PFSK-1 (cell line): ENCODE measurements at regions not wholly inside any gene's neighbourhood (a gene's known extent, or its start where the extent isn't known, plus 50 kb on each side); places are given as distances from the start of the nearest gene placed in this dataset.

ENCODE experiments used
- FOXP2 ChIP-seq: optimal IDR thresholded peaks from 2 replicates; pipeline ENCODE3; 2011; ENCODE audit warnings: borderline replicate concordance, control low read depth, inconsistent platforms; ENCODE audit not compliant: insufficient read depth; ENCODE audit errors: extremely low read length, extremely low read depth
- POLR2AphosphoS5 ChIP-seq: IDR thresholded peaks from 2 replicates; pipeline ENCODE4 v1.6.1; 2012; ENCODE audit warnings: low read depth, mild to moderate bottlenecking, control low read depth, low read length, moderate library complexity
- SIN3A ChIP-seq: IDR thresholded peaks from 2 replicates; pipeline ENCODE4 v1.6.1; 2012; ENCODE audit warnings: mild to moderate bottlenecking, low read length, moderate library complexity, borderline replicate concordance; ENCODE audit not compliant: insufficient read depth
- TAF1 ChIP-seq: IDR thresholded peaks from 2 replicates; pipeline ENCODE4 v1.6.1; 2012; ENCODE audit warnings: low read length, control low read depth, borderline replicate concordance; ENCODE audit not compliant: insufficient read depth
- TF ChIP-seq, protein P1 (sequence below), 2 experiments: IDR thresholded peaks; 2 replicates each; pipeline versions ENCODE4 v1.6.1 to v1.8.0; 2011 to 2012; ENCODE audit warnings: low read depth in 2 of 2, low read length in 2 of 2, control low read depth in 1 of 2, inconsistent platforms in 1 of 2, mild to moderate bottlenecking in 1 of 2, moderate library complexity in 1 of 2; ENCODE audit not compliant: insufficient read depth in 1 of 2

- TF ChIP-seq, protein P1, sequence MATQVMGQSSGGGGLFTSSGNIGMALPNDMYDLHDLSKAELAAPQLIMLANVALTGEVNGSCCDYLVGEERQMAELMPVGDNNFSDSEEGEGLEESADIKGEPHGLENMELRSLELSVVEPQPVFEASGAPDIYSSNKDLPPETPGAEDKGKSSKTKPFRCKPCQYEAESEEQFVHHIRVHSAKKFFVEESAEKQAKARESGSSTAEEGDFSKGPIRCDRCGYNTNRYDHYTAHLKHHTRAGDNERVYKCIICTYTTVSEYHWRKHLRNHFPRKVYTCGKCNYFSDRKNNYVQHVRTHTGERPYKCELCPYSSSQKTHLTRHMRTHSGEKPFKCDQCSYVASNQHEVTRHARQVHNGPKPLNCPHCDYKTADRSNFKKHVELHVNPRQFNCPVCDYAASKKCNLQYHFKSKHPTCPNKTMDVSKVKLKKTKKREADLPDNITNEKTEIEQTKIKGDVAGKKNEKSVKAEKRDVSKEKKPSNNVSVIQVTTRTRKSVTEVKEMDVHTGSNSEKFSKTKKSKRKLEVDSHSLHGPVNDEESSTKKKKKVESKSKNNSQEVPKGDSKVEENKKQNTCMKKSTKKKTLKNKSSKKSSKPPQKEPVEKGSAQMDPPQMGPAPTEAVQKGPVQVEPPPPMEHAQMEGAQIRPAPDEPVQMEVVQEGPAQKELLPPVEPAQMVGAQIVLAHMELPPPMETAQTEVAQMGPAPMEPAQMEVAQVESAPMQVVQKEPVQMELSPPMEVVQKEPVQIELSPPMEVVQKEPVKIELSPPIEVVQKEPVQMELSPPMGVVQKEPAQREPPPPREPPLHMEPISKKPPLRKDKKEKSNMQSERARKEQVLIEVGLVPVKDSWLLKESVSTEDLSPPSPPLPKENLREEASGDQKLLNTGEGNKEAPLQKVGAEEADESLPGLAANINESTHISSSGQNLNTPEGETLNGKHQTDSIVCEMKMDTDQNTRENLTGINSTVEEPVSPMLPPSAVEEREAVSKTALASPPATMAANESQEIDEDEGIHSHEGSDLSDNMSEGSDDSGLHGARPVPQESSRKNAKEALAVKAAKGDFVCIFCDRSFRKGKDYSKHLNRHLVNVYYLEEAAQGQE (IDR thresholded peaks at IDR 0.05; ENCODE audit: insufficient read depth in 1 of 2, low read depth in 2 of 2, low read length in 2 of 2): no peak
- TF ChIP-seq POLR2AphosphoS5 (no peak), SIN3A (no peak), FOXP2 (no peak), TAF1 (no peak)
These were observed 88.4 kb upstream of the PDE4B start for GRCh38 chr1:65704318-65704717.

DNA sequence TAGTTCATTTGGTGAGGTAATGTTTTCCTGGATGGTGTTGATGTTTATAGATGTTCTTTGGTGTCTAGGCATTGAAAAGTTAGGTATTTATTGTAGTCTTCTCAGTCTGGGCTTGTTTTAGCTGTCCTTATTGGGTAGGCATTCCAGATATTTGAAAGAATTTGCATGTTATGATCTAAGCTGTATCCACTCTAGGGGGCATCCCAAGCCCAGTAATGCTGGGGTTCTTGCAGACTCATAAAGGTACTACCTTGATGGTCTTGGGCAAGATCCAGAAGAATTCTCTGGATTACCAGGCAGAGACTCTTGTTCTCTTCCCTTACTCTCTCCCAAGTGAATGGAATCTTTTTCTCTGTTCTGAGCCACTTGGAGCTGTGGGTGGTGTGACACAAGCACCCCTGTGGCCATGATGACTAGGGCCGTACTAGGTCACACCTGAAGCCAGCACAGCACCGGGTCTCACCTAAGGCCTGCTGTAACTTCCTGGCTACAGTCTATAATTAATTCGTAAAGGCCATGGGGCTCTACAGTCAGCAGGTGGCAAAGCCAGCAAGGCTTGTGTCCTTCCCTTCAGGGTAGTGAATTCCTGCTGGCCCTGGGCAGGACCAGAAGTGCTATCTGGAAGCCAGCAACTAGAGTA, 74.8 kb upstream of the PDE4B start:
- no peak for TF ChIP-seq FOXP2
- TF ChIP-seq, protein P1 (IDR thresholded peaks at IDR 0.05; ENCODE audit: insufficient read depth in 1 of 2, low read depth in 2 of 2, low read length in 2 of 2): no peak
- TF ChIP-seq TAF1: no peak

- no peak for TF ChIP-seq TAF1
- no peak for TF ChIP-seq POLR2AphosphoS5
- TF ChIP-seq, protein P1 (IDR thresholded peaks at IDR 0.05; ENCODE audit: insufficient read depth in 1 of 2, low read depth in 2 of 2, low read length in 2 of 2): no peak
- TF ChIP-seq SIN3A: no peak
- TF ChIP-seq FOXP2: no peak
These were observed 73.3 kb upstream of the PDE4B start for GRCh38 chr1:65719391-65719790.

DNA sequence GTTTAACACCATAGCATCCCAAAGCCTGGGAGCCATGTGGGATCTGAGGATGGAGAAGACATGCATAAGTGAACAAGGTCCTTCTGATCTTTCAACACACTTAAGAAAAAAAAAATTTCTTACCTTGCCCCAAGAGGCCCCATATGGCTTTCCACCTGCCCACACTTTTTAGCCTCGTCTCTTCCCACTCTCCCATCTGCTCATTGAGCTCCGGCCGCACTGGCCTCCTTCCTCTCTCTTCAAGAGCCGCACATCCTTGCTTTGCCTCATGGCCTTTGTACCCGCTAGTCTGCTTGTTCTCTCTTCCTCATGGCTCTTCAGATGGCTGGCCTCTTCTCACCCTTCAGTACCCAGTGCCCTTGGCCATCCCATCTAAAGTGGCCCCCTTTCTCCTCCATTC, 70.2 kb upstream of the PDE4B start:
- TF ChIP-seq POLR2AphosphoS5 (no peak), SIN3A (no peak), FOXP2 (no peak), TAF1 (no peak)
- TF ChIP-seq, protein P1 (IDR thresholded peaks at IDR 0.05; ENCODE audit: insufficient read depth in 1 of 2, low read depth in 2 of 2, low read length in 2 of 2): no peak

- TF ChIP-seq TAF1 (no peak), POLR2AphosphoS5 (no peak), SIN3A (no peak), FOXP2 (no peak)
- TF ChIP-seq, protein P1 (IDR thresholded peaks at IDR 0.05; ENCODE audit: insufficient read depth in 1 of 2, low read depth in 2 of 2, low read length in 2 of 2): no peak
These were observed 68.5 kb upstream of the PDE4B start for GRCh38 chr1:65724151-65724550.
